AG08395 (cell line): ENCODE measurements at regions not wholly inside any gene's neighbourhood (a gene's known extent, or its start where the extent isn't known, plus 50 kb on each side); places are given as distances from the start of the nearest gene placed in this dataset.
A peak's percentile ranks its signal among the peaks of the same experiment; 100 is the strongest.
"Not testable (repeated sequence)": the region's sequence is repeated elsewhere in the genome, so short reads cannot be mapped to it uniquely, and the experiment has no call there.

Experiments used
- DNase-seq: peaks from one replicate; pipeline ENCODE4 v3.0.0; 2012; ENCODE audit warnings: mixed read lengths, low spot score

GRCh38 chr10:42883993-42884983 is 101.7 kb downstream of the BMS1 start:
- no peak for DNase-seq

- DNase-seq, result no peak
Observed at GRCh38 chr10:42885491-42886270, 103.1 kb downstream of the BMS1 start.

GRCh38 chr10:42887734-42888503 is 105.3 kb downstream of the BMS1 start:
- DNase-seq, result no peak

GRCh38 chr10:42888504-42889095 is 106.0 kb downstream of the BMS1 start:
- no peak for DNase-seq

DNA sequence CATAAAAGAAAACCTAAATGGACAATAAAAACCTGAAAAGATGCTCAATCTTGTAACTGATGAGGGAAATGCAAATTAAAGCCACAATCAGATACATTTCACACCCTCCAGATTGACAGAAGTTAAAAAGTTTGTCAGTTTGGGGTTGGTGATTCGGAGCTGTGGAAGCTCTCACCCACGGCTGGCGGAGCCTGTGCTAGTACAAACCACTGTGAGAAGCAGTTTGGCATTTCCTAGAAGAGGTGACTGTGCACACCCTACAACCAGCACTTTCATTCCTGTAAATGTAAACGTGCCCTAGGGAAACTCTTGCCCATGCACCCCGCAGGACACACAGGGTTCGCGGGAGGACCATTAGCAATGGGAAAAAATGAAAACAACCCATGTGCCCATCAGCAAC is 114.1 kb downstream of the BMS1 start:
- DNase-seq, result no peak

GRCh38 chr10:42898037-42898960 is 115.7 kb downstream of the BMS1 start:
- DNase-seq, result no peak

- DNase-seq, result no peak
Observed at GRCh38 chr10:42899036-42899435, 116.4 kb downstream of the BMS1 start.

DNA sequence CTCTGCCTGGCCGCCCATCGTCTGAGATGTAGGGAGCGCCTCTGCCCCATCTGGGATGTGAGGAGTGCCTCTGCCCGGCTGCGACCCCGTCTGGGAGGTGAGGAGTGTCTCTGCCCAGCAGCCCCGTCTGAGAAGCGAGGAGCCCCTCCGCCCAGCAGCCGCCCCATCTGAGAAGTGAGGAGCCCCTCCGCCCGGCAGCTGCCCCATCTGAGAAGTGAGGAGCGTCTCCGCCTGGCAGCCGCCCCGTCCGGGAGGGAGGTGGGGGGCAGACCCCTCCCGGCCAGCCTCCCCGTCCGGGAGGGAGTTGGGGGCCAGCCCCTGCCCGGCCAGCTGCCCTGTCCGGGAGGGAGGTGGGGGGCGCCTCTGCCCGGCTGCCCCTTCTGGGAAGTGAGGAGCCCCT is 117.8 kb downstream of the BMS1 start:
- DNase-seq, result not testable (repeated sequence)

DNA sequence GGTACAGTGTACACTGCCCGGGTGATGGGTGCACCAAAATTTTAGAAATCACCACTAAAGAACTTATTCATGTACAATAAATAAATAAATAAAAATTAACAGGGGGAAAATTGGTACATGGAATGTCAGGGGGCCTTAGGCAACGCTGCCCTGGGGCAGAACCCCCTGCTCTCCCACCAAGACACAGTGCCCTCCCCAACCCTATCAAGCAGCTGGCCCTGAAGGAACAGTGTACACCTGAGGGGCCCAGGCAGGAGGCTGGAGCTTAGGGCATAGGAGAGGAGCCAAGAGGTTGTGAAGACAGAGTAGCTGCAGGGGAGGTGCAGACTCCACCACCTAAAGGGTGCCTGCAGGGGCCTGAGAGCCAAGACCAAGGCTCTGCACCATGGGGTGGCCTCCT is 128.8 kb downstream of the BMS1 start:
- DNase-seq, result no peak

DNA sequence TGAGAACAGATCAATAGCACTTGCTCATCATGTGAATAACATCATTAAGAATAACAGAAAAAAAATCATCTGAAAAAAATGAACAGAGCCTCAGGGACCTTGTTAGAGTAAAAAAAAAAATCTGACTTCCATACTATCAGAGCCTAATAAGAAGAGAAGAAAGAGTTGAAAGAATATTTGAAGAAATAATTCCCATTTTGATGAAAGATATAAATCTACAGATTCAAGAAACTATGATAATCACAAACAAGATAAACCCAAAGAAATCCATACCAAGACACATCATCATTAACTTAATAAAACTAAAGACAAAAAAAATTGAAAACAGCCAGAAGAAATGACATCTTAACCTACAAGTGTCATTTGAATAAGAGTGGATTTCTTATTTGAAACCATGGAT is 134.4 kb downstream of the BMS1 start:
- no peak for DNase-seq

- no peak for DNase-seq
Observed at GRCh38 chr10:42917821-42918220, 135.2 kb downstream of the BMS1 start.

- no peak for DNase-seq
Observed at GRCh38 chr10:42921951-42922350, 139.4 kb downstream of the BMS1 start.

DNA sequence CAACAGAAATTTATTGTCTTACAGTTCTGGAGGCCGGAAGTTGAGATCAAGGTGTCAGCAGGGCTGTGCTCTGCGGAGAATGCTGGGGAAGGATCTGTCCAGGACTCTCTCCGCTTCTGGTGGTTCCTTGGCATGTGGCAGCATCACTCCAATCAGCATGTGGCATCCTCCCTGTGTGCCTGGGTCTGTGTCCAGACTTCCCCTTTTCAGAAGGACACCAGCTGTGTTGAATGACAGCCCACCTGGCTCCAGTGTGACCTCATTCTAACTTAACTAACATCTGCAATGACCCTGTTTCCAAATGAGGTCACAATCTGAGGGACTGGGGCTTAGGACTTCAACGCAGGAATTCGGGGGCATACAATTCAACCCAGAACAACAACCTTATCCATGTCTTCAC is 141.9 kb downstream of the BMS1 start:
- DNase-seq, result no peak

GRCh38 chr10:42926843-42927242 is 144.2 kb downstream of the BMS1 start:
- peak; percentile 65 for DNase-seq

DNA sequence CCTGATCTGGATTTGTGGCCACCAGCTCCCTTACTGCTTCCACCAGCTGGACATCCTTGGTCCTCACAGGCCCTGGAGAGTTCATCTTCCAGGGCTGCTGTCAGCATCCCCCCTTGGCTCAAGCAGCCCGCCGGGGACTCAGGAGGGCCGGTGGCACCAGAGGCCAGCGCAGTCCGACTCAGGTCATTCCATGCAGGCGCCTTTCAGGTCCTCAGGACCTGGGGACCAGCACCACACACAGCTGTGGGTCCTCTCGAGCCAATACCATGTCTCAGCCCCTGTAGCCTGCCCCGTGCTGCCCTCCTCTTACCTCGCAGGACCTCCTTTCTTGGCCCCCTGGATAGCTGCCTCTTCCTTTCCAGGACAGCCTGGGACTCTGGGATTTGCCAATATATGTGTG is 145.5 kb downstream of the BMS1 start:
- DNase-seq, result no peak

DNA sequence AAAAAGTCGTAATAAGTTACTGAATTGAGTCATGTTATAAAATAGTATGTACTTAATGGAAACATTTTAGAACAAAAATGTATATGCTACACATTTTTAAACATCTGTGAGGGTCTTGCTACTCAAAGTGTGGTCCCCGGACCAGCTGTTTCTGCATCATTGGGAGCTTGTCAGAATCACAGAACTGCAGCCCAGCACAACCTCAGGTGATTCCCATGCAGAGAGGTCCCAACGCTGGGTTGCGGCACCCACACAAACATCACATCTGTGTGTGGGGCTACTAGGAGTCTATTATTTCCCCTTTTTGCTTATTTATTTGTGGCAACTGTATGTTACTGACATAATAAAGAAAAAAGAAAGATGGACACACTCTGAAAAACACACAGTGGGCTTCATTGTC is 146.6 kb downstream of the BMS1 start:
- DNase-seq, result no peak

DNA sequence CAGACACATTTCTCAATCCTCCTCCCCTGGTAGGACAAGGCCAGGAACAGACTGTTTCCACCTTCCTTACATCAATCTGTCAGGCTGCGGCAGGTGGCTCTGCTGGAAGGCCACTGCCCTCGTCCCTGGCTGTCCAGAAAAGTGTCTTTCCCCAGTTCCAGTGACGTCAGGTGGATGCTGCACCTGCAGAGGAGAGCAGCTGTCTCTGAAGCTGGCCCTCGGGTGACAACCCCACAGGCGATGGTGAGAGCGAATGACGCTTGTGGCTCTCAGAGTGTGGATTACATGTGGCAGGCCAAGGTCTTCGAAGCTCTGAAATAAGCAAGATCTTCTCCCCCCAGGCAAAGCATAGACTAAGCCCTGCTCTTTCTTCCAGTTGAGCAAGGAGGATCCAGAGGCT is 146.9 kb upstream of the RET start:
- no peak for DNase-seq

- no peak for DNase-seq
Observed at GRCh38 chr10:42930516-42931192, 146.2 kb upstream of the RET start.

DNA sequence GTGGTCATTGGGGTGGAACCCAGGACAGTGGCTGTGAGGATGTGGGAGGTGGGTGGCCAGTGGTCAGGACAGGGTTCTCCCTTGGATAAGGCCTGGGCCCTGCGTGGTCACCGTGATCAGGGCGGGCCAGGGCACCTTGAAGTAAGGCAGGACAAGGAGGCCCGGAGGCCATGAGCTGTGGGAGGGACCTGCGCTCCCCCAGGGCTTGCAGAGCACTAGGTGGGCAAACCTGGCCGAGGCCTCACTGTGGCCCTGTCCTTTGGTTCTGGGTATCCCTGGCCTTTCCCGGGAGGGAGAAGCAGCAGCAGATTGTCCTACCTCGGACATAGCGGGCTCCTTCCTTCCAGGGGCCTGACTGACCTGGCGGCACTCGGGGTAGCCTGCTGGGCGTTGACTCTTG is 144.8 kb upstream of the RET start:
- no peak for DNase-seq

- no peak for DNase-seq
Observed at GRCh38 chr10:42932735-42933447, 144.0 kb upstream of the RET start.
